Ovary (tissue), 3 donors: ENCODE measurements at regions not wholly inside any gene's neighbourhood (a gene's known extent, or its start where the extent isn't known, plus 50 kb on each side); places are given as distances from the start of the nearest gene placed in this dataset.

Source experiments
- CTCF ChIP-seq, 3 donors: fragments of 450-650 bp in 2 of 3; fragments of 200-600 bp in 1 of 3; IDR thresholded peaks; one replicate each; pipeline versions ENCODE4 v1.5.1 to v1.8.0; 2016 to 2022; ENCODE audit warnings: antibody characterized with exemption in 3 of 3, mild to moderate bottlenecking in 1 of 3
- EP300 ChIP-seq: sonication (generic); formaldehyde crosslinking; IDR thresholded peaks from one replicate; pipeline ENCODE4 v1.6.1; 2017; ENCODE audit warnings: antibody characterized with exemption
- POLR2A ChIP-seq: fragments of 450-650 bp; IDR thresholded peaks from one replicate; pipeline ENCODE4 v1.6.1; 2017; ENCODE audit warnings: antibody characterized with exemption, mild to moderate bottlenecking, moderate library complexity
- donor health status: DM: no; HTN: no; CAD: no.

GRCh38 chr14:101454229-101454628 lies 107.1 kb upstream of the DIO3 start:
- TF ChIP-seq CTCF (IDR thresholded peaks at IDR 0.05) (no peak), POLR2A (no peak), EP300 (no peak)
